ENCODE measurements at regions not wholly inside any gene's neighbourhood (a gene's known extent, or its start where the extent isn't known, plus 50 kb on each side); places are given as distances from the start of the nearest gene placed in this dataset.

DNA sequence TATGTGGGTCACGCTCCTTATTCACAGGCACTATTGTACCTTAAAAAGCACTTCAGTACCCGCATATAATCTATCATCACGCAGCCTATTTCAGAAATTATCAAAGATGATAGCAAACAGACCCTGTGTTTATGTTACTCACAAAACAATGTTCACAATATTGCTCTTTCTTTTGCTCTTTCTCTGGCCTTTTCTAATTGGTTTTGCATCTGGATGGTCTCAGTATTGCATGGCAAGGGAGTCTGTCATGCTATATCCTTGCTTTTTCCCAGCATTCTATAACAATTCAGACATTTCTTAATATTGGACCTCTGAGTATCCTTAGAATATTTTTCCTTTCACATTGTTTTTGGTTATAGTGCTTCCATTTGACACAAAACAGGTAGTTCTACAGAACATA lies 541.8 kb upstream of the KLF12 start:
- TF ChIP-seq, protein P1, sequence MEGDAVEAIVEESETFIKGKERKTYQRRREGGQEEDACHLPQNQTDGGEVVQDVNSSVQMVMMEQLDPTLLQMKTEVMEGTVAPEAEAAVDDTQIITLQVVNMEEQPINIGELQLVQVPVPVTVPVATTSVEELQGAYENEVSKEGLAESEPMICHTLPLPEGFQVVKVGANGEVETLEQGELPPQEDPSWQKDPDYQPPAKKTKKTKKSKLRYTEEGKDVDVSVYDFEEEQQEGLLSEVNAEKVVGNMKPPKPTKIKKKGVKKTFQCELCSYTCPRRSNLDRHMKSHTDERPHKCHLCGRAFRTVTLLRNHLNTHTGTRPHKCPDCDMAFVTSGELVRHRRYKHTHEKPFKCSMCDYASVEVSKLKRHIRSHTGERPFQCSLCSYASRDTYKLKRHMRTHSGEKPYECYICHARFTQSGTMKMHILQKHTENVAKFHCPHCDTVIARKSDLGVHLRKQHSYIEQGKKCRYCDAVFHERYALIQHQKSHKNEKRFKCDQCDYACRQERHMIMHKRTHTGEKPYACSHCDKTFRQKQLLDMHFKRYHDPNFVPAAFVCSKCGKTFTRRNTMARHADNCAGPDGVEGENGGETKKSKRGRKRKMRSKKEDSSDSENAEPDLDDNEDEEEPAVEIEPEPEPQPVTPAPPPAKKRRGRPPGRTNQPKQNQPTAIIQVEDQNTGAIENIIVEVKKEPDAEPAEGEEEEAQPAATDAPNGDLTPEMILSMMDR (IDR thresholded peaks at IDR 0.05): no peak
- TF ChIP-seq EP300 (IDR thresholded peaks at IDR 0.05): no peak

All from ovary (tissue), 3 donors.